MCF 10A (cell line): ENCODE measurements at regions not wholly inside any gene's neighbourhood (a gene's known extent, or its start where the extent isn't known, plus 50 kb on each side); places are given as distances from the start of the nearest gene placed in this dataset.

Experiments used
- BruUV-seq: library from RNA; stranded (reverse); fragments of 400-500 nt; replicated peaks from 2 replicates; lab custom pipeline; 2021; lab: Mats Ljungman, UMichigan
- CTCF ChIA-PET: fragments of 300-600 bp; sonication (Branson Sonifier 250); formaldehyde crosslinking; extraction: SDS; loops from one replicate; lab custom pipeline; 2021; ENCODE audit warnings: antibody characterized with exemption, inconsistent platforms; lab: Yijun Ruan, JAX
- POLR2A ChIA-PET: fragments of 300-600, 350-650 bp; sonication (Branson Sonifier 250); formaldehyde crosslinking; extraction: SDS; loops from one replicate; lab custom pipeline; 2020; ENCODE audit warnings: antibody characterized with exemption, inconsistent platforms; lab: Yijun Ruan, JAX
- DNase-seq: peaks from one replicate; pipeline ENCODE4 v3.0.0-alpha.2; 2018; ENCODE audit not compliant: unreplicated experiment
- H3K27ac Mint-ChIP-seq: one replicate; pipeline ENCODE4 v1.8.0; 2022; ENCODE audit warnings: mild to moderate bottlenecking, low read depth, mixed read lengths; ENCODE audit not compliant: unreplicated experiment
- H3K27me3 Mint-ChIP-seq: one replicate; pipeline ENCODE4 v1.8.0; 2022; ENCODE audit warnings: mixed read lengths; ENCODE audit not compliant: insufficient read depth, unreplicated experiment
- H3K36me3 Mint-ChIP-seq: one replicate; pipeline ENCODE4 v1.8.0; 2022; ENCODE audit warnings: mild to moderate bottlenecking, moderate library complexity, mixed read lengths; ENCODE audit not compliant: insufficient read depth, unreplicated experiment
- H3K4me1 Mint-ChIP-seq: one replicate; pipeline ENCODE4 v1.8.0; 2022; ENCODE audit warnings: mixed read lengths; ENCODE audit not compliant: insufficient read depth, unreplicated experiment
- H3K4me3 Mint-ChIP-seq: one replicate; pipeline ENCODE4 v1.8.0; 2022; ENCODE audit warnings: mild to moderate bottlenecking, moderate library complexity, mixed read lengths; ENCODE audit not compliant: unreplicated experiment
- H3K9me3 Mint-ChIP-seq: one replicate; pipeline ENCODE4 v1.8.0; 2022; ENCODE audit warnings: mixed read lengths; ENCODE audit not compliant: unreplicated experiment
- CTCF ChIP-seq: fragments of 200-600 bp; IDR thresholded peaks from one replicate; pipeline ENCODE4 v1.8.0; 2022; ENCODE audit warnings: antibody characterized with exemption, mild to moderate bottlenecking; ENCODE audit not compliant: unreplicated experiment
- intact Hi-C: fragments of 100-400 bp; cut with micrococcal nuclease; formaldehyde crosslinking; loops from 2 replicates; pipeline ENCODE4 v1.14.1; 2022

GRCh38 chr22:49193901-49194465 is 633.7 kb downstream of the BRD1 start:
- H3K4me1 Mint-ChIP-seq, result no peaks in the 10 kb centered on the region
- intact Hi-C loops, result no loop called here
- no peaks in the 10 kb centered on the region for H3K27me3 Mint-ChIP-seq
- no peak for DNase-seq
- ChIA-PET CTCF (no interaction called here), POLR2A (no interaction called here)
- H3K9me3 Mint-ChIP-seq, result peaks cover 16% of the 10 kb centered on the region
- no peak overlapping the region for H3K4me3 Mint-ChIP-seq
- no TSS peak for BruUV-seq
- no peak overlapping the region for H3K27ac Mint-ChIP-seq
- H3K36me3 Mint-ChIP-seq, result peaks cover 6% of the 10 kb centered on the region
- TF ChIP-seq CTCF, result no peak

GRCh38 chr22:49193348-49193747 is 634.3 kb downstream of the BRD1 start:
- peaks cover 22% of the 10 kb centered on the region for H3K9me3 Mint-ChIP-seq
- no peak for DNase-seq
- no peak overlapping the region for H3K27ac Mint-ChIP-seq
- H3K27me3 Mint-ChIP-seq, result no peaks in the 10 kb centered on the region
- intact Hi-C loops, result no loop called here
- no peak overlapping the region for H3K4me3 Mint-ChIP-seq
- POLR2A ChIA-PET, result no interaction called here
- peaks cover 6% of the 10 kb centered on the region for H3K36me3 Mint-ChIP-seq
- TF ChIP-seq CTCF, result no peak
- CTCF ChIA-PET, result no interaction called here
- H3K4me1 Mint-ChIP-seq, result no peaks in the 10 kb centered on the region
- BruUV-seq, result no TSS peak

GRCh38 chr22:49192857-49193250 is 634.8 kb downstream of the BRD1 start:
- Mint-ChIP-seq H3K27me3 (no peaks in the 10 kb centered on the region), H3K27ac (no peak overlapping the region), H3K4me1 (no peaks in the 10 kb centered on the region), H3K36me3 (peaks cover 6% of the 10 kb centered on the region), H3K4me3 (no peak overlapping the region), H3K9me3 (peaks cover 27% of the 10 kb centered on the region)
- ChIA-PET POLR2A (no interaction called here), CTCF (no interaction called here)
- intact Hi-C loops, result no loop called here
- DNase-seq, result no peak
- no TSS peak for BruUV-seq
- no peak for TF ChIP-seq CTCF

GRCh38 chr22:49192180-49192856 is 635.4 kb downstream of the BRD1 start:
- Mint-ChIP-seq H3K27me3 (no peaks in the 10 kb centered on the region), H3K36me3 (peaks cover 6% of the 10 kb centered on the region), H3K4me3 (no peak overlapping the region), H3K4me1 (no peaks in the 10 kb centered on the region), H3K27ac (no peak overlapping the region), H3K9me3 (peaks cover 32% of the 10 kb centered on the region)
- no TSS peak for BruUV-seq
- ChIA-PET POLR2A (no interaction called here), CTCF (no interaction called here)
- DNase-seq, result no peak
- intact Hi-C loops, result no loop called here
- no peak for TF ChIP-seq CTCF
